ENCODE measurements at regions not wholly inside any gene's neighbourhood (a gene's known extent, or its start where the extent isn't known, plus 50 kb on each side); places are given as distances from the start of the nearest gene placed in this dataset.

- no peak for TF ChIP-seq EZH2phosphoT487 (IDR thresholded peaks at IDR 0.05; ENCODE audit: borderline replicate concordance, low read length)
- no peak for TF ChIP-seq CTCF (conservative IDR thresholded peaks at IDR 0.05; ENCODE audit: low read depth, low read length)
- TF ChIP-seq EZH2 (IDR thresholded peaks at IDR 0.05; ENCODE audit: low read length, unreplicated experiment) = no peak
- H3K79me2 ChIP-seq (ENCODE audit: low read length) = no peaks in the 10 kb centered on the region
- no peak overlapping the region for H3K4me2 ChIP-seq (ENCODE audit: low read length)
- no peaks in the 10 kb centered on the region for H3K27me3 ChIP-seq (ENCODE audit: low read length)
- no peak for ATAC-seq
- H3K9ac ChIP-seq (ENCODE audit: low read length) = no peak overlapping the region
- no peaks in the 10 kb centered on the region for H3F3A ChIP-seq (ENCODE audit: low read length, unreplicated experiment)
- peaks cover 24% of the 10 kb centered on the region for H3K4me1 ChIP-seq (ENCODE audit: insufficient read depth, low read length)
- BruUV-seq (replicated peaks) = no TSS peak
- no peaks in the 10 kb centered on the region for H3K9me2 ChIP-seq (replicated peaks; ENCODE audit: low read length)
- intact Hi-C loops (cut with micrococcal nuclease) = no loop called here
- H3K27ac ChIP-seq (ENCODE audit: low read length) = no peak overlapping the region
- no peak overlapping the region for H3K4me3 ChIP-seq (ENCODE audit: low read length)
- no peak for DNase-seq
- H3K9me3 ChIP-seq (ENCODE audit: low read length) = no peaks in the 10 kb centered on the region
- no peaks in the 10 kb centered on the region for H4K20me1 ChIP-seq (ENCODE audit: low read length)
- no peaks in the 10 kb centered on the region for H3K36me3 ChIP-seq (ENCODE audit: low read depth, low read length)
- no peak overlapping the region for H2AFZ ChIP-seq (ENCODE audit: low read length)
- POLR2A ChIA-PET (ENCODE audit: unreplicated experiment) = no interaction called here
- CTCF ChIA-PET = no interaction called here
These were observed 710.4 kb downstream of the SLC4A3 start for GRCh38 chr2:220337611-220338440.

- POLR2A ChIA-PET (ENCODE audit: unreplicated experiment) = no interaction called here
- Histone ChIP-seq H3K27me3 (ENCODE audit: low read length) (no peaks in the 10 kb centered on the region), H4K20me1 (ENCODE audit: low read length) (no peaks in the 10 kb centered on the region), H3K36me3 (ENCODE audit: low read depth, low read length) (no peaks in the 10 kb centered on the region), H3F3A (ENCODE audit: low read length, unreplicated experiment) (no peaks in the 10 kb centered on the region), H3K27ac (ENCODE audit: low read length) (no peak overlapping the region), H3K4me3 (ENCODE audit: low read length) (no peak overlapping the region), H3K9me3 (ENCODE audit: low read length) (no peaks in the 10 kb centered on the region), H3K79me2 (ENCODE audit: low read length) (no peaks in the 10 kb centered on the region), H3K9me2 (replicated peaks; ENCODE audit: low read length) (no peaks in the 10 kb centered on the region), H3K4me2 (ENCODE audit: low read length) (no peak overlapping the region), H2AFZ (ENCODE audit: low read length) (no peak overlapping the region), H3K9ac (ENCODE audit: low read length) (no peak overlapping the region), H3K4me1 (ENCODE audit: insufficient read depth, low read length) (no peaks in the 10 kb centered on the region)
- TF ChIP-seq CTCF (conservative IDR thresholded peaks at IDR 0.05; ENCODE audit: low read depth, low read length) (no peak), EZH2 (IDR thresholded peaks at IDR 0.05; ENCODE audit: low read length, unreplicated experiment) (no peak), EZH2phosphoT487 (IDR thresholded peaks at IDR 0.05; ENCODE audit: borderline replicate concordance, low read length) (no peak)
- CTCF ChIA-PET = no interaction called here
- no TSS peak for BruUV-seq (replicated peaks)
- intact Hi-C loops (cut with micrococcal nuclease) = no loop called here
- no peak for DNase-seq
- ATAC-seq = no peak
These were observed 713.6 kb downstream of the SLC4A3 start for GRCh38 chr2:220341014-220341413.

- TF ChIP-seq EZH2phosphoT487 (IDR thresholded peaks at IDR 0.05; ENCODE audit: borderline replicate concordance, low read length) (no peak), EZH2 (IDR thresholded peaks at IDR 0.05; ENCODE audit: low read length, unreplicated experiment) (no peak), CTCF (conservative IDR thresholded peaks at IDR 0.05; ENCODE audit: low read depth, low read length) (no peak)
- DNase-seq = no peak
- Histone ChIP-seq H3F3A (ENCODE audit: low read length, unreplicated experiment) (no peaks in the 10 kb centered on the region), H3K4me2 (ENCODE audit: low read length) (no peak overlapping the region), H3K4me1 (ENCODE audit: insufficient read depth, low read length) (no peaks in the 10 kb centered on the region), H3K4me3 (ENCODE audit: low read length) (no peak overlapping the region), H3K27ac (ENCODE audit: low read length) (no peak overlapping the region), H3K9ac (ENCODE audit: low read length) (no peak overlapping the region), H3K9me2 (replicated peaks; ENCODE audit: low read length) (no peaks in the 10 kb centered on the region), H3K27me3 (ENCODE audit: low read length) (no peaks in the 10 kb centered on the region), H3K79me2 (ENCODE audit: low read length) (no peaks in the 10 kb centered on the region), H2AFZ (ENCODE audit: low read length) (no peak overlapping the region), H3K36me3 (ENCODE audit: low read depth, low read length) (no peaks in the 10 kb centered on the region), H4K20me1 (ENCODE audit: low read length) (no peaks in the 10 kb centered on the region), H3K9me3 (ENCODE audit: low read length) (no peaks in the 10 kb centered on the region)
- ChIA-PET CTCF (no interaction called here), POLR2A (ENCODE audit: unreplicated experiment) (no interaction called here)
- intact Hi-C loops (cut with micrococcal nuclease) = no loop called here
- no TSS peak for BruUV-seq (replicated peaks)
- no peak for ATAC-seq
These were observed 719.5 kb downstream of the SLC4A3 start for GRCh38 chr2:220346919-220347318.
